Middle frontal gyrus (tissue), 1 donor: ENCODE measurements at regions not wholly inside any gene's neighbourhood (a gene's known extent, or its start where the extent isn't known, plus 50 kb on each side); places are given as distances from the start of the nearest gene placed in this dataset.
"Not testable (repeated sequence)": the region's sequence is repeated elsewhere in the genome, so short reads cannot be mapped to it uniquely, and the experiment has no call there.

ENCODE experiments used
- DNase-seq: peaks from one replicate; pipeline ENCODE4 v3.0.0-alpha.2; 2015; ENCODE audit warnings: low spot score; ENCODE audit errors: extremely low spot score

- no peak for DNase-seq
Measured at GRCh38 chr18:10119528-10119927, 205.7 kb downstream of the VAPA start.

GRCh38 chr18:10119991-10120390 lies 206.2 kb downstream of the VAPA start:
- no peak for DNase-seq

- DNase-seq, result no peak
Measured at GRCh38 chr18:10120622-10121021, 206.8 kb downstream of the VAPA start.

GRCh38 chr18:10121028-10121427 lies 207.2 kb downstream of the VAPA start:
- DNase-seq, result no peak

- no peak for DNase-seq
Measured at GRCh38 chr18:10121786-10122515, 208.1 kb downstream of the VAPA start.

- no peak for DNase-seq
Measured at GRCh38 chr18:10122988-10123950, 209.5 kb downstream of the VAPA start.

- DNase-seq, result no peak
Measured at GRCh38 chr18:10124071-10124470, 210.3 kb downstream of the VAPA start.

- no peak for DNase-seq
Measured at GRCh38 chr18:10124557-10124956, 210.7 kb downstream of the VAPA start.

GRCh38 chr18:10124967-10125366 lies 211.2 kb downstream of the VAPA start:
- DNase-seq, result no peak

GRCh38 chr18:10127729-10128128 lies 213.9 kb downstream of the VAPA start:
- DNase-seq, result no peak

GRCh38 chr18:10128921-10129501 lies 215.2 kb downstream of the VAPA start:
- DNase-seq, result no peak

GRCh38 chr18:10130606-10131005 lies 216.8 kb downstream of the VAPA start:
- no peak for DNase-seq

GRCh38 chr18:10131081-10131459 lies 217.3 kb downstream of the VAPA start:
- DNase-seq, result no peak

- DNase-seq, result no peak
Measured at GRCh38 chr18:10131460-10132395, 217.9 kb downstream of the VAPA start.

- no peak for DNase-seq
Measured at GRCh38 chr18:10133516-10133915, 219.7 kb downstream of the VAPA start.

GRCh38 chr18:10134204-10134603 lies 220.4 kb downstream of the VAPA start:
- no peak for DNase-seq

- not testable (repeated sequence) for DNase-seq
Measured at GRCh38 chr18:10134749-10135148, 220.9 kb downstream of the VAPA start.

- no peak for DNase-seq
Measured at GRCh38 chr18:10135302-10135926, 221.6 kb downstream of the VAPA start.

GRCh38 chr18:10138719-10139118 lies 224.9 kb downstream of the VAPA start:
- no peak for DNase-seq

GRCh38 chr18:10139783-10140410 lies 226.1 kb downstream of the VAPA start:
- DNase-seq, result no peak
